GM06990 (cell line): ENCODE measurements at regions not wholly inside any gene's neighbourhood (a gene's known extent, or its start where the extent isn't known, plus 50 kb on each side); places are given as distances from the start of the nearest gene placed in this dataset.

Experiments used
- DNase-seq: peaks from one replicate; pipeline ENCODE4 v3.0.0-alpha.2; 2011; ENCODE audit not compliant: insufficient read length; ENCODE audit errors: extremely low read depth
- H3K27me3 ChIP-seq: replicated peaks from 2 replicates; pipeline ENCODE4 v1.6.0; 2011; ENCODE audit warnings: low read length; ENCODE audit not compliant: control insufficient read depth, insufficient read depth
- H3K36me3 ChIP-seq: 2 replicates; pipeline ENCODE4 v1.5.1; 2011; ENCODE audit warnings: low read length; ENCODE audit not compliant: control insufficient read depth, insufficient read depth
- H3K4me3 ChIP-seq: replicated peaks from 2 replicates; pipeline ENCODE4 v1.5.1; 2011; ENCODE audit warnings: low read depth, mild to moderate bottlenecking, control low read depth, low read length
- TF ChIP-seq, protein P1 (sequence below): IDR thresholded peaks from 2 replicates; pipeline ENCODE4 v1.5.1; 2011; ENCODE audit warnings: low read length, control low read depth, mild to moderate bottlenecking, inconsistent platforms; ENCODE audit not compliant: insufficient read depth, poor library complexity, severe bottlenecking

GRCh38 chr3:13266005-13266404 is 154.1 kb downstream of the NUP210 start:
- Histone ChIP-seq H3K4me3 (no peak overlapping the region), H3K27me3 (peaks cover 4% of the 10 kb centered on the region)

DNA sequence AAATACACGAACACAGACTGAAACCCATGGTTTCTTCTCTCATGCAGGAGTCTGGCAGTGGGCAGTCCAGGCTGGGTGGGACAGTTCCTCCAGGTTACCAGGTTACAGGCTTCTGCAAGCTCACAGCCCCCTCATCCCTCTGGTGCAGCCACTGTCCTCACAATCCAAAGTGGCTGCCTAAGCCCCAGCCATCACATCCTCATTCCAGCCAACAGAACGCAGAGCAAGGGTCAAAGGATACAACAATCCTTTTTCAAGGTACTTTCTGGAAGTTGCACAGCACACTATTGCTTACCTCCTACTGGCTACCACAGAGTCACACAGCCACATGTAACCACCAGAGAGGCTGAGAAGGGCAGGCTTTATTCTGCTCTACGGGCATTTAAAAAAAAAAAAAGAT is 154.6 kb downstream of the NUP210 start:
- TF ChIP-seq, protein P1, sequence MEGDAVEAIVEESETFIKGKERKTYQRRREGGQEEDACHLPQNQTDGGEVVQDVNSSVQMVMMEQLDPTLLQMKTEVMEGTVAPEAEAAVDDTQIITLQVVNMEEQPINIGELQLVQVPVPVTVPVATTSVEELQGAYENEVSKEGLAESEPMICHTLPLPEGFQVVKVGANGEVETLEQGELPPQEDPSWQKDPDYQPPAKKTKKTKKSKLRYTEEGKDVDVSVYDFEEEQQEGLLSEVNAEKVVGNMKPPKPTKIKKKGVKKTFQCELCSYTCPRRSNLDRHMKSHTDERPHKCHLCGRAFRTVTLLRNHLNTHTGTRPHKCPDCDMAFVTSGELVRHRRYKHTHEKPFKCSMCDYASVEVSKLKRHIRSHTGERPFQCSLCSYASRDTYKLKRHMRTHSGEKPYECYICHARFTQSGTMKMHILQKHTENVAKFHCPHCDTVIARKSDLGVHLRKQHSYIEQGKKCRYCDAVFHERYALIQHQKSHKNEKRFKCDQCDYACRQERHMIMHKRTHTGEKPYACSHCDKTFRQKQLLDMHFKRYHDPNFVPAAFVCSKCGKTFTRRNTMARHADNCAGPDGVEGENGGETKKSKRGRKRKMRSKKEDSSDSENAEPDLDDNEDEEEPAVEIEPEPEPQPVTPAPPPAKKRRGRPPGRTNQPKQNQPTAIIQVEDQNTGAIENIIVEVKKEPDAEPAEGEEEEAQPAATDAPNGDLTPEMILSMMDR: no peak
- Histone ChIP-seq H3K27me3 (peaks cover 5% of the 10 kb centered on the region), H3K4me3 (no peak overlapping the region), H3K36me3 (no peaks in the 10 kb centered on the region)
- no peak for DNase-seq

More at GRCh38 chr3:13266005-13266404, 154.1 kb downstream of the NUP210 start:
- DNase-seq: no peak
- H3K36me3 ChIP-seq: no peaks in the 10 kb centered on the region
- TF ChIP-seq, protein P1: no peak

- DNase-seq: no peak
- no peak overlapping the region for H3K4me3 ChIP-seq
- TF ChIP-seq, protein P1: no peak
- peaks cover 5% of the 10 kb centered on the region for H3K27me3 ChIP-seq
- H3K36me3 ChIP-seq: no peaks in the 10 kb centered on the region
Observed at GRCh38 chr3:13265016-13265415, 155.1 kb downstream of the NUP210 start.

GRCh38 chr3:13264468-13264795 is 155.7 kb downstream of the NUP210 start:
- H3K36me3 ChIP-seq: no peaks in the 10 kb centered on the region
- no peak for DNase-seq
- H3K27me3 ChIP-seq: peaks cover 5% of the 10 kb centered on the region
- no peak overlapping the region for H3K4me3 ChIP-seq
- TF ChIP-seq, protein P1: no peak

GRCh38 chr3:13263770-13264467 is 156.2 kb downstream of the NUP210 start:
- no peaks in the 10 kb centered on the region for H3K36me3 ChIP-seq
- TF ChIP-seq, protein P1: no peak
- peaks cover 3% of the 10 kb centered on the region for H3K27me3 ChIP-seq
- no peak for DNase-seq
- no peak overlapping the region for H3K4me3 ChIP-seq
